Adrenal gland (tissue), 5 donors: ENCODE measurements at regions not wholly inside any gene's neighbourhood (a gene's known extent, or its start where the extent isn't known, plus 50 kb on each side); places are given as distances from the start of the nearest gene placed in this dataset.

Experiments used
- CTCF ChIP-seq, 6 experiments: fragments of 450-650 bp in 4 of 6; fragments of 200-600 bp in 2 of 6; sonication (generic) in 1 of 6; IDR thresholded peaks; 1 replicate in 5 of 6; 2 replicates in 1 of 6; pipeline versions ENCODE4 v1.5.1 to v1.8.0; 2016 to 2021; ENCODE audit warnings: antibody characterized with exemption in 6 of 6, mild to moderate bottlenecking in 2 of 6, moderate library complexity in 1 of 6
- POLR2A ChIP-seq, 2 donors: fragments of 450-650 bp; IDR thresholded peaks; one replicate each; pipeline ENCODE4 v1.6.1; 2017; ENCODE audit warnings: antibody characterized with exemption in 2 of 2, mild to moderate bottlenecking in 2 of 2, moderate library complexity in 1 of 2
- donor health status: DM: no; HTN: no; CAD: no.

- TF ChIP-seq CTCF (IDR thresholded peaks at IDR 0.05) (no peak), POLR2A (IDR thresholded peaks at IDR 0.05) (no peak)
Measured at GRCh38 chr3:150270883-150271590, 137.1 kb upstream of the TSC22D2 start.
